ENCODE measurements at regions not wholly inside any gene's neighbourhood (a gene's known extent, or its start where the extent isn't known, plus 50 kb on each side); places are given as distances from the start of the nearest gene placed in this dataset.

DNA sequence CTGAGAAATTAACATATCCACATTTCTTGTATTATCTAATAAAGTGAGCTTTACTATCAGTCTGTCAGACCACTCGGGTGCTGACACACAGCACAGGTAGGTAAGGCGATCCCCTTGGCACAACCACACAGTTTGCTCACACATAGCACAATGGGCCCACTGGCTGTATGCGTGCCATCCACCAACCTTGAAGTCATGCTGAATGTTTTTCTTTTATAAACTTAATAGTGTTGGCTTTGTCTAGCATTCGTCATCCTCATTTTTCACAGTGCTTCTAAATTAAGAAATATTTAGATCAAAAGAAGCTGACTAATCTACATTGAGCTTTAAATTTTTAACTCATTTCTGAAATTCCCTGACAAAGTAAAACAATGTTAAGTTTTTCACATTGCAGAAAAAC, 50.0 kb upstream of the PAPOLG start:
- TF ChIP-seq POLR2A (IDR thresholded peaks at IDR 0.05; ENCODE audit: low read depth, low read length) (no peak), POLR2AphosphoS5 (IDR thresholded peaks at IDR 0.05; ENCODE audit: low read depth, low read length) (no peak), TAF1 (IDR thresholded peaks at IDR 0.05; ENCODE audit: low read depth, low read length) (no peak), POU2F2 (IDR thresholded peaks at IDR 0.05; ENCODE audit: low read depth, low read length) (no peak)

Measured in GM12891 (cell line).